ENCODE measurements at regions not wholly inside any gene's neighbourhood (a gene's known extent, or its start where the extent isn't known, plus 50 kb on each side); places are given as distances from the start of the nearest gene placed in this dataset.

GRCh38 chr14:29163109-29163508, 396.5 kb downstream of the FOXG1 start:
- TF ChIP-seq CTCF (IDR thresholded peaks at IDR 0.05; ENCODE audit: low read depth, low read length) (no peak), EZH2phosphoT487 (IDR thresholded peaks at IDR 0.05; ENCODE audit: low read depth) (no peak)

Data from OCI-LY3 (cell line).